GM18870 (cell line): ENCODE measurements at regions not wholly inside any gene's neighbourhood (a gene's known extent, or its start where the extent isn't known, plus 50 kb on each side); places are given as distances from the start of the nearest gene placed in this dataset.
"Not testable (repeated sequence)": the region's sequence is repeated elsewhere in the genome, so short reads cannot be mapped to it uniquely, and the experiment has no call there.

Experiments
- ATAC-seq: cut with Tn5 transposase; IDR thresholded peaks from one replicate; pipeline ENCODE4 v1.9.1; 2021; ENCODE audit warnings: moderate library complexity; ENCODE audit not compliant: unreplicated experiment

DNA sequence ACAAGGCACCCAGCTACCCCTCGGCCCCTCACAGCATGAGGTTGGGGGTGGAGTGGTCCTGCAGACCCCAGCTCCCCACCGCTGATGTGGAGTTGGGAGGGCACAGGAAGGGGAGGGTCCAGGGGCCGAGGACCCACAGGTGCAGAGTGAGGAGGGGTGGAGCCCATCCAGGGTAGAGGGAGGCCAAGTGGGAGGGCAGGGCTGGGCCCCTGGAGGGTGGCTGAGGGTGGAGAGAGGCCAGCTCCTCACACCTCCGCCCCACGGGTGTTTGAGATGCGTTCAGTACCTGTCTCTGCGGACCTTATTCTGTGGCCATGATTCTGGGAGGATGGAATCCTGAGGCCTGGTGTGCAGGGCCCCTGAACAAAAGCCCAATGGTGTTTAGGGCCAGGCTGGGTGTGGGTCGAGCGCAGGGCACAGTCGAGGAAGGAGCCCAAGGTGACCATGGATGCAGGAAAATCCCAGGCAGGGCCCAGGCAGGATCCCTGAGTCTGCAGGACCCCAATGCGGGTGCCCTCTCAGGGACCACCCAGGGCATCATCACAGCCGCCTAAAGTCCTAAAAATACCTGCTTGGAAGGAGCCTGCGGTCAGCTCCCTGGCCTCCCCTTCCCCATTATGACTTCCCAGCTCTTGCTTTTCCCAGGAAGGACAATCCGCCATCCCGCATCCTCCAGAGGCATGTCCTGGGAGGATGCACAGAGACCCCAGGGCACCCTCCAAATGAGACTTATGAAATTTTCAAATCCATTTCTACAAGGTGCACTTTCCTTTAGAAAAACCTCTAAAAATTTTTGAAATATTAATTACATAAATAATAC lies 377.1 kb upstream of the SFSWAP start:
- no peak for ATAC-seq

GRCh38 chr12:131334835-131335234 lies 376.1 kb upstream of the SFSWAP start:
- no peak for ATAC-seq

GRCh38 chr12:131335456-131335855 lies 375.4 kb upstream of the SFSWAP start:
- ATAC-seq = no peak

- not testable (repeated sequence) for ATAC-seq
Observed at GRCh38 chr12:131337861-131338260, 373.0 kb upstream of the SFSWAP start.

DNA sequence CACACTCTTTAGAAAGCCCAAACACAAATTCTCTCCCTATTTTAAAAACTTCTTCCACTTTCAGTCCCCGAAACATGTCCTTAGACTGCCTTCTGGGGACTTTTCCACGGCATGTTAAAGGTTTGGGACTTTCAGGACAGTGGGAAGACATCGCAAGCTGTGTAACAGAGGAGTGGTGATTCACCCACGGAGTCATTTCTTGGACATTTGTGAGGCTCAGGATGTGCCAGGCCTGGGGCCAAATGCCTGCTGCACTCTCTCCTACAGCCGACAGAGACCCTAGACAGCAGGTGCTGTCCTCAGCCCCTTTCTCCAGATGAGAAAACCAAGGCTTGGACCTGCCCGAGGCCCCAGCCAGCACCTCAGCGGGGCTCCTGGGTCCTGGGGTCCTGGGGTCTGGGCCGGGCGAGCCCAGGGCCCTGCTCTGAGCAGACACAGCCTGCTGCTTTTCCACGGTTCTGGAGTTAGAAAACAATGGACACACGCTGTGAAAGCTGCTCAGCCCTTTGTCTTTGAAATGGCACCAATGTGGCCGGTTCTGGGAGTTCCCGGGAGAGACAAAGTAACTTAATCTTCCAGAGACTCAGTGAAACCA lies 370.2 kb upstream of the SFSWAP start:
- ATAC-seq = no peak

GRCh38 chr12:131341608-131342007 lies 369.3 kb upstream of the SFSWAP start:
- not testable (repeated sequence) for ATAC-seq

DNA sequence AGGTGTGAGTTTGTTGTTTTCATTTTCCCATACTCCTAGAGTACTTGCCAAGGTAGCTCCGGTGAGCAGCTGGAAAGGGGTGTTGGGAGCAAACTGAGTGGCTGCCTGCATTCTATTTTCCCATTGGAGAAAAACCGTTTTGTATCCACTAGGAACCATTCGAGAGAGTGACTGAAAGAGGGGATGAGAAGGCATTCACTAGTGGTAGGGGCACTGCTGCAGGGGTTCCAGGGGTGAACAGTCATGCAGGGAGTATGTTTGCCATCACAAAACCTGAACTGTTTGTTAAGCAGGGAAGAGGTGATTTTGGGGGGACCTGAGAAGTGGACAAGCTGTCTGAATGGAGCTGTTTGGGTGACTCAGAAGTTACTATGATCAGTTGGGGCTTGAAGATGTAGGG lies 367.5 kb upstream of the SFSWAP start:
- ATAC-seq = not testable (repeated sequence)

DNA sequence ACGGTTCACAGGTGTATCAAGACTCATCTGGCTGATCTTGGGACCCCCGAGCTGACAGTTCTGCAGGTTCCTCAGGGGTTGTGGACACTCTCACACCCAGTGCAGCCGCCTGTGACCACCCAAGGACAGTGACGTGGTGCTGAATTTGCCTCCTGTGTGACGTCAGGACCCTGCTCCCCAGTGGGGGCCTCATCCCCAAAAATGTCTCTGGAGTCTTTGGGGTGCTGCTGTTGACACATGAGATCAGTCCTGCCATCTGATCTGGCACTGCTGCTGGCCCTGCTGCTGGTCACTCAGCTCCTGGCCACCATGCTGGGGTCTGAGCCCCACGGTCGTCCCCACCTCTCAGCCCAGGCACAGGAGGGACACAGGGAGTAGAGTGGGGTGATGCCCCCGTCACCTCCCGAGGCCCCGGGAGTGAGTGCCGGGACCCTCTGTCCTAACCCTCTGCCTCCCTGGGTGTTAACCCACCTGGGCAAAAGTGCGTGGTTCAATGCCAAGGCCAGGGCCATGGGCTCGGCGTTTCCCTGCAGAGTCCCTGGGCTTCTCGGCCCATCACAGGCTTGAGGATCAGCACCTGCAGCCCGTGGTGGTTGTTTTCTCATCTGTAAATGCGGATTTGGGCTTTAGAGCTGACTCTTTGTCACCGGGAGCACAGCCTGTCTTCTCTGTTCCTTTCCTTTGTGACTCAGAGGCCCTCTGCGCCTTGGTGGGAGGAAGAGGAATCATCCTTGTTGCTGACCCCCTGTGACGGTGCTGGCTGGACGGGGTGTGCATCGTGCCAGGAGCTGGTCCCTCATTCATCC lies 366.0 kb upstream of the SFSWAP start:
- not testable (repeated sequence) for ATAC-seq

DNA sequence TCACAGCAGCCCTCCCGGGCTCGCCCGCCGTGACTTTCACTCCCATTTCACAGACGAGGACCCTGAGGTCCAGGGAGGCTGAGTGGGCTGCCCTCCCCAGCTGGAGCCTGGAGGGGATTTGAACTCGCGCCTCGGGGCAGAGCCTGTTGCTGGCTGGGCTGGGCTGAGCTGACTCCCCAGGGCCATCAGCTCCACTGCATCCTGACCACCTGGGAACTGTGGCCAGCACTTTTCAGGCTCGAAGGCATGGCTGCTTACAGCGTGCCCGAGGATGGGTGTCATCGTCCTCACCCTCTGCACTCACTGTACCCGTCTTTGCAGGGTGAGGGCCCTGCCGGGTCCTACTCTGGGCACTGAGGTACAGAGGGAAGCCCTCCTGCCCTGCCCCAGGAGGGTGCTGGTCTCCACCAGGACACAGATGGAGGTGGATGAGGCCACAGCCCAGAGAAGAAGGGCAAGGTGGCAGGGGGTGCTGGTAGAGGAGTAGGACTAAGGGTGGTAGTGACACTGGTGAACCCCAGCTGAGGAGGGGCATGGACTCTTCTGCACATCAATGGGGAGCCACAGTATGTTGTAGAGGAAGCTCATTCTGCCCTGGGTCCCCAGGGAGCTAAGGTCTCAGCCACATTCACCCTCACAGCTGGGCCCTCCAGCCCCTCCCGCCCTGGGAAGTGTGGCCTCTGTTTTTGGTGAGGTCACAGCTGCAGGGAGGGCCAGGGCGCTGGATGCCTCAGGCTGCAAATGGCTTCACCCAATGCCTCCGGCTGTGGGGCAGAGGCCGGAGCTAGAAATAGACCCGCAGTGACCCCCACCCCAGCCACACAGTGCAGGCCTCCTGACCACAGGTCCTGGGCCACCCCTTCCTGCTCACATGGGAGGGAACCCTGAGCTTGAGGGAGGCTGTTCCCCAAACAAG lies 365.1 kb upstream of the SFSWAP start:
- no peak for ATAC-seq

GRCh38 chr12:131346555-131347344 lies 364.1 kb upstream of the SFSWAP start:
- no peak for ATAC-seq

- ATAC-seq = no peak
Observed at GRCh38 chr12:131347345-131347714, 363.6 kb upstream of the SFSWAP start.

GRCh38 chr12:131347732-131348131 lies 363.2 kb upstream of the SFSWAP start:
- ATAC-seq = no peak

GRCh38 chr12:131348231-131348630 lies 362.7 kb upstream of the SFSWAP start:
- ATAC-seq = no peak

- ATAC-seq = no peak
Observed at GRCh38 chr12:131348646-131349045, 362.2 kb upstream of the SFSWAP start.

DNA sequence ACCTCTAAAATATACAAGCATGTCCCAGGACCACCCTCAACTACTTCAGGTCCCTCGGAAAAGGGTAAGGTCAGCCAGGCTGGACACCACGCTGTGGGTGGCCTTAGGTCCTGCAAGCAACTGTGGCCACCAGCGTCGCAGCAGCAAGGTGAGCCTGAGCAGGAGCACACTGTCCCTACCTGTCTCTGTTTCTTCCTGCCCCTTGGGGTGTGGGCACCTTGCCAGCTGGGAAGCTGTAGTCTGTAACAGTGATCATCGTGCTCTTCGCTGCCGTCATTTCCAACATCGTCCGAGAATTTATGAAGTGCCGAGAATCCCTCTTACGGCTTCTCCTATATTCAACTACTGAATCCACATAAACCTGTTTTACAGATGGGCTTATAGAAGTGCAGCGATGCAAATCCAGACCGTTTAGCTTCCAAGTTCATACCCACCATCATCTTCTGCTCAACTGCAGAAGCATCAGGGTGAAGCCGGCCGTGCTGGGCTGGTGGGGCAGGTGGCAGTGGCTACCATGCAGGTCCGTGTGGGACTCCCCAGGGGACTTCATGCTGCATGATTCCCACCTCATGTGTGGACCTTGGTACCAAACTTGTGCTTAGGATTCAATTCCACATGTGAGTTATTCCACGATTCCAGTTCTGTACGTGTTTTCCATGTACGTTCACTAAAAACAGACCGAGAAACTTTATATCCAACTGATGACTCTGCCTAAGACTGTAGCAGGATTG lies 361.3 kb upstream of the SFSWAP start:
- no peak for ATAC-seq

- no peak for ATAC-seq
Observed at GRCh38 chr12:131350943-131351318, 360.0 kb upstream of the SFSWAP start.

DNA sequence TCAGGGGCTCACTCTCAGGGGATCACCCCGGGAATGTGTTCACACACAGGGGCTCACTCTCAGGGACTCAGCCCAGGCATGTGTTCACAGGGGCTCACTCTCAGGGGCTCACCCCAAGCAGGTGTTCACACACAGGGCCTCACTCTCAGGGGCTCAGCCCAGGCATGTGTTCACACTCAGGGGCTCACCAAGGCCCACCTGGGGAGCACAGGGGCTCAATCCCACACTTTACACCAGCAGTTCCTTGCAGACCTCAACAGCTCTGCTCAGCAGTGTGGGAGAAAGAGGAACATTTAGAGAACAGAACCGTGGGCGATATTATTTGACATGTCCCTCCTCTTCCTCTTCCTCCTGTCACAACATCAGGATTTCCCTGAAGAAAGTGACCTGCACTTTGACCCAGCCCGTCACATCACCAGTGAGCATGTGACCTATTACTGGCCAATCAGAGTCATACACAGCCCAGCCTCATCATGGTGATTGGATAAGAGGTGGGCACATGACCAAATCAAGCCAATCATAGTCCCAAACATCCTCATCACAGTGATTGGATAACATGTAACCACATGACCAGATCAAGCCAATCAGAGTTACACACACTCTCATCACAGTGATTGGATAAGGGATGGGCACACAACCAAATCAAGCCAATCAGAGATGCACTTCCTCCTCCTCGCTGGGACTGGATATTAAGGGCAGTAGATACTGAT lies 359.4 kb upstream of the SFSWAP start:
- no peak for ATAC-seq

DNA sequence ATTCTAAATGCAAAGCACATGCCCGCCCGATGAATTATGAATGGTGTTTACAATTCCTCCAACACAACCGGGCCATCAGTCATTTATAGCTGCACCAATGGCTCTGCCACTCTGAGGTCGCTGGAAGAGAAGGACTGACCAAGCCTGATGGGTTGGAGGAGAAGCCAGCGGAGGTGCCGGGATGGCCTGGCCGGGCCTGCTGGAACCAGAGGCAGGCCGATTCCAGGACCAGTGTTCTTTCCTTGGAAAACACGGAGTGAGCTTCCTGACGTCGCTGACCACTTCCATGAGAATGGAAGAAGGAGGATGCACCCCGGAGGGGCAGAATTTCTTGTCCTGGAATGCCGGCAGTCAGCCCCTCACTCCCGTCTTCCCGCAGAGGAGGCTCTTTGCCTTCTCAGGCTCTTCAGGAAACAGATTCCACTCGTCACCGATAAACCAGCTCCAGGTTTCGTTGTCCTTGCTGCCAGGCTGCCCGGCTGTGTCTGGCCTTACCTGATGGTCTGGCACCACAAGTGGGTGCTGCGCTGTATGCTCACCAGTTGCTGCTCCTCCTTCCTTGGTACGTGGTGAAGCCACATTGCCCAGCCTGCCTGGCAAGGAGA lies 358.5 kb upstream of the SFSWAP start:
- no peak for ATAC-seq
